ENCODE measurements at regions not wholly inside any gene's neighbourhood (a gene's known extent, or its start where the extent isn't known, plus 50 kb on each side); places are given as distances from the start of the nearest gene placed in this dataset.

- ATAC-seq (ENCODE audit: insufficient number of reproducible peaks, low FRiP score, low read depth) (no peak), DNase-seq (ENCODE audit: low spot score) (no peak)
- TF ChIP-seq, protein P1, sequence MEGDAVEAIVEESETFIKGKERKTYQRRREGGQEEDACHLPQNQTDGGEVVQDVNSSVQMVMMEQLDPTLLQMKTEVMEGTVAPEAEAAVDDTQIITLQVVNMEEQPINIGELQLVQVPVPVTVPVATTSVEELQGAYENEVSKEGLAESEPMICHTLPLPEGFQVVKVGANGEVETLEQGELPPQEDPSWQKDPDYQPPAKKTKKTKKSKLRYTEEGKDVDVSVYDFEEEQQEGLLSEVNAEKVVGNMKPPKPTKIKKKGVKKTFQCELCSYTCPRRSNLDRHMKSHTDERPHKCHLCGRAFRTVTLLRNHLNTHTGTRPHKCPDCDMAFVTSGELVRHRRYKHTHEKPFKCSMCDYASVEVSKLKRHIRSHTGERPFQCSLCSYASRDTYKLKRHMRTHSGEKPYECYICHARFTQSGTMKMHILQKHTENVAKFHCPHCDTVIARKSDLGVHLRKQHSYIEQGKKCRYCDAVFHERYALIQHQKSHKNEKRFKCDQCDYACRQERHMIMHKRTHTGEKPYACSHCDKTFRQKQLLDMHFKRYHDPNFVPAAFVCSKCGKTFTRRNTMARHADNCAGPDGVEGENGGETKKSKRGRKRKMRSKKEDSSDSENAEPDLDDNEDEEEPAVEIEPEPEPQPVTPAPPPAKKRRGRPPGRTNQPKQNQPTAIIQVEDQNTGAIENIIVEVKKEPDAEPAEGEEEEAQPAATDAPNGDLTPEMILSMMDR (IDR thresholded peaks at IDR 0.05): no peak
- H3K27me3 ChIP-seq (replicated peaks; ENCODE audit: insufficient read depth): no peaks in the 10 kb centered on the region
- H3K4me3 ChIP-seq: no peak overlapping the region
- H3K9me3 ChIP-seq: no peaks in the 10 kb centered on the region
- no peaks in the 10 kb centered on the region for H3K4me1 ChIP-seq (ENCODE audit: control insufficient read depth in 1 of 2, low read depth in 2 of 2)
- H3K36me3 ChIP-seq: no peaks in the 10 kb centered on the region
- H3K27ac ChIP-seq: no peak overlapping the region
Measured at GRCh38 chr12:74903522-74903921, 306.1 kb downstream of the KCNC2 start.

DNA sequence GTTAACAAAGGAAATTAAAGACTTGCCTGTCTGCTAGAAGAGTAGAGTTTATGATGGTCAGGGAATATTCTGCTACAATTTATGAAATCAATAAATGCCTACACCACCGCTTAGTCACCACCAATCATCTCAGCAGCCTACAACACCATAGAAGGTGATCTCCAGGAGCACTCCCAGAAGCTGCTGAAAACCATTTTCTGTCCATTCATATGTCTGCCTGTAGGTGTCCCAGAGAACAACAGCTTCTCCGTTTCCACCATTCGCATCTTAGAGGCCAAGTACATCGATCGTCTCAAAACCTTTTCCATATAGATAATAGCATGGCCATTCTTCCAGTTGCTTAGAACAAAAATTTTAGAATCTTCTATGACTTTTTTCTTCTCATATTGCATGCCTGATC, 303.4 kb downstream of the KCNC2 start:
- Histone ChIP-seq H3K27ac (no peak overlapping the region), H3K9me3 (no peaks in the 10 kb centered on the region), H3K36me3 (no peaks in the 10 kb centered on the region), H3K4me1 (ENCODE audit: control insufficient read depth in 1 of 2, low read depth in 2 of 2) (no peaks in the 10 kb centered on the region), H3K27me3 (replicated peaks; ENCODE audit: insufficient read depth) (no peaks in the 10 kb centered on the region), H3K4me3 (no peak overlapping the region)
- ATAC-seq (ENCODE audit: insufficient number of reproducible peaks, low FRiP score, low read depth) (no peak), DNase-seq (ENCODE audit: low spot score) (no peak)
- TF ChIP-seq, protein P1 (IDR thresholded peaks at IDR 0.05): no peak

DNA sequence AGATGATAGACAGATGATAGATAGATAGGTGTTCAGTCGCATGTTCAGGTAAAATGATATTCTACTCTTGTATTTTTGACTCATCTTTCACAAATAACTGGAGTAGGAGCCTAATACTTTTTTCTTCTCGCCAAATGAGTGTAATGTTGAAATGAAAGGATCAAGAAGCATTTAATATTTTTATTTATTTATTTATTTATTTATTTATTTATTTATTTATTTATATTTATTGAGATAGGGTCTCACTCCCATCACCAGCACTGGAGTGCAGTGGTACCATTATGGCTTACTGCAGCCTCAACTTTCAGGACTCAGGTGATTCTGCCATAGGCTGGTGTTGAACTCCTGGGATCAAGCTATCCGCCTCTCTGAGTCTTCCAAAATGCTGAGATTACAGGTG, 298.8 kb downstream of the KCNC2 start:
- no peak overlapping the region for H3K27ac ChIP-seq
- H3K4me3 ChIP-seq: no peak overlapping the region
- ATAC-seq (ENCODE audit: insufficient number of reproducible peaks, low FRiP score, low read depth) (no peak), DNase-seq (ENCODE audit: low spot score) (no peak)
- TF ChIP-seq, protein P1 (IDR thresholded peaks at IDR 0.05): no peak
- H3K4me1 ChIP-seq (ENCODE audit: control insufficient read depth in 1 of 2, low read depth in 2 of 2): no peaks in the 10 kb centered on the region
- H3K27me3 ChIP-seq (replicated peaks; ENCODE audit: insufficient read depth): no peaks in the 10 kb centered on the region
- no peaks in the 10 kb centered on the region for H3K9me3 ChIP-seq
- no peaks in the 10 kb centered on the region for H3K36me3 ChIP-seq

GRCh38 chr12:74914378-74914777, 295.3 kb downstream of the KCNC2 start:
- TF ChIP-seq, protein P1 (IDR thresholded peaks at IDR 0.05): no peak
- ATAC-seq (ENCODE audit: insufficient number of reproducible peaks, low FRiP score, low read depth): no peak
- Histone ChIP-seq H3K27me3 (replicated peaks; ENCODE audit: insufficient read depth) (no peaks in the 10 kb centered on the region), H3K27ac (no peak overlapping the region), H3K4me3 (no peak overlapping the region), H3K9me3 (no peaks in the 10 kb centered on the region), H3K36me3 (no peaks in the 10 kb centered on the region), H3K4me1 (ENCODE audit: control insufficient read depth in 1 of 2, low read depth in 2 of 2) (no peaks in the 10 kb centered on the region)
- no peak for DNase-seq (ENCODE audit: low spot score)

DNA sequence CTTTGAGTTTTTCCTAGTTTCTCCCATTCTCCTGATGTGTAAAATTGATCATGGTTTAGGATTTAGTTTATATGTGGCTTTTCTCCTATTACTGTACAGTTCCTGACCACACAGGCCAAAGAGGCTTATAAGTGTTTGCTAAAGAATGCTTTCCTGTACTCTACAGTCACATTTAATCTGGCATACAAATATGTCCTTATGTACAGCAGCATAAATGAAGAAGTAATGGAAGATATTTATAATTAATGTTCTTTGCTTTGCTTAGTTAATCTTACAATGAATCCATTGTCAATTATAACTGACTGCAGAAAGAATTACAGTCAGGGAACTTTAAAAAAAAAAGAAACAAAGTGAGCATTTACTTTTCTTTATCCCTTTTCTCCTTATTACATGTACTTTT, 293.9 kb downstream of the KCNC2 start:
- TF ChIP-seq, protein P1 (IDR thresholded peaks at IDR 0.05): no peak
- no peak for ATAC-seq (ENCODE audit: insufficient number of reproducible peaks, low FRiP score, low read depth)
- no peak for DNase-seq (ENCODE audit: low spot score)

More for the DNA sequence above, 293.9 kb downstream of the KCNC2 start:
- H3K4me3 ChIP-seq: no peak overlapping the region
- no peaks in the 10 kb centered on the region for H3K4me1 ChIP-seq (ENCODE audit: control insufficient read depth in 1 of 2, low read depth in 2 of 2)
- no peaks in the 10 kb centered on the region for H3K36me3 ChIP-seq
- no peaks in the 10 kb centered on the region for H3K27me3 ChIP-seq (replicated peaks; ENCODE audit: insufficient read depth)
- no peak overlapping the region for H3K27ac ChIP-seq
- H3K9me3 ChIP-seq: no peaks in the 10 kb centered on the region
